ENCODE measurements at regions not wholly inside any gene's neighbourhood (a gene's known extent, or its start where the extent isn't known, plus 50 kb on each side); places are given as distances from the start of the nearest gene placed in this dataset.

GRCh38 chr2:19137433-19137832 lies 221.0 kb downstream of the OSR1 start:
- H3K9ac ChIP-seq (ENCODE audit: low read length) = no peak overlapping the region
- peak; percentile 48 for DNase-seq (ENCODE audit: low read depth)
- H3K9me3 ChIP-seq (ENCODE audit: control insufficient read depth, low read length) = no peaks in the 10 kb centered on the region
- no peak overlapping the region for H3K4me3 ChIP-seq (ENCODE audit: low read length)
- no peaks in the 10 kb centered on the region for H3K27me3 ChIP-seq (replicated peaks; ENCODE audit: control insufficient read depth, insufficient read depth, low read length)
- H3K4me1 ChIP-seq (ENCODE audit: control insufficient read depth, insufficient read depth, low read length) = peaks cover 3% of the 10 kb centered on the region
- H3K36me3 ChIP-seq (ENCODE audit: control insufficient read depth, insufficient read depth, low read length, severe bottlenecking) = no peaks in the 10 kb centered on the region

DNA sequence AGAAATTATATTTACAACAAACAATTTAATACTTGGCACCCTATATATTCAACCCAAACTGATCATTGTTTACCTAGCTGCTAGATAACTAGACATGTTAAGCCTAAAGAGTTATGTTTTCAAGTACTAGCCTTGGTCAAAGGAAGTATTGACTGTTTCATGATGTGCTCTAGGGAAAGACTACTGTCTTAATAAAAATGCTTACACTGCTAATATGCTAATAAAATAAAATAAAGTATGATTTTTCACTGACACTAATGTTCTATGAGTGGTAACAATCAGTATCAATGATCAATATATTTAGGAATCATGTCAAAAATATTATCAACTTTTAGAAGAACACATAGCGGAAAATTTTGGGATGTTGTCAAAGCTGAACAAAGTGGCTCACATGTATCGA lies 225.5 kb downstream of the OSR1 start:
- Histone ChIP-seq H3K36me3 (ENCODE audit: control insufficient read depth, insufficient read depth, low read length, severe bottlenecking) (no peaks in the 10 kb centered on the region), H3K9ac (ENCODE audit: low read length) (no peak overlapping the region), H3K27me3 (replicated peaks; ENCODE audit: control insufficient read depth, insufficient read depth, low read length) (no peaks in the 10 kb centered on the region), H3K4me1 (ENCODE audit: control insufficient read depth, insufficient read depth, low read length) (peaks cover 8% of the 10 kb centered on the region), H3K4me3 (ENCODE audit: low read length) (no peak overlapping the region), H3K9me3 (ENCODE audit: control insufficient read depth, low read length) (no peaks in the 10 kb centered on the region)
- no peak for DNase-seq (ENCODE audit: low read depth)

DNA sequence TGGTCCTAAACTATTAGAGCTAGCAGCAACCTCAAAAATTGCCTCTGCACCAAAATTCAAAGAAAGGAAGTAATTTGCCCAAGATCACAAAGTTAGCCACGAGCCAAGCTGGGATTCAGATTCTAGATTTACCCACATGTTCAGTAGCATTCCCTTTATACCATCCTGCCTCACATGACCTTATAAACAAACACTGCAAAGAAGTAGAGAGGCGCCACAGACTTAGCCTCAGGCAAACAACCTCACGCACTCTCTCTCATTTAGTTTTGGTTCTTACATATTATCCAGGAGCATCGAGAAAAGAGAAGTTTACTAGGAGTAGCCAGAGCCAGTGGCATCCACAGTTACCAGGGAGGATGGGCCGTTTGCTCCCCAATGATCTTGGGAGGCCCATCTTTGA lies 226.6 kb downstream of the OSR1 start:
- H3K36me3 ChIP-seq (ENCODE audit: control insufficient read depth, insufficient read depth, low read length, severe bottlenecking) = no peaks in the 10 kb centered on the region
- H3K9me3 ChIP-seq (ENCODE audit: control insufficient read depth, low read length) = no peaks in the 10 kb centered on the region
- H3K4me3 ChIP-seq (ENCODE audit: low read length) = no peak overlapping the region
- no peak for DNase-seq (ENCODE audit: low read depth)
- H3K27me3 ChIP-seq (replicated peaks; ENCODE audit: control insufficient read depth, insufficient read depth, low read length) = no peaks in the 10 kb centered on the region
- H3K4me1 ChIP-seq (ENCODE audit: control insufficient read depth, insufficient read depth, low read length) = peaks cover 8% of the 10 kb centered on the region
- no peak overlapping the region for H3K9ac ChIP-seq (ENCODE audit: low read length)

DNA sequence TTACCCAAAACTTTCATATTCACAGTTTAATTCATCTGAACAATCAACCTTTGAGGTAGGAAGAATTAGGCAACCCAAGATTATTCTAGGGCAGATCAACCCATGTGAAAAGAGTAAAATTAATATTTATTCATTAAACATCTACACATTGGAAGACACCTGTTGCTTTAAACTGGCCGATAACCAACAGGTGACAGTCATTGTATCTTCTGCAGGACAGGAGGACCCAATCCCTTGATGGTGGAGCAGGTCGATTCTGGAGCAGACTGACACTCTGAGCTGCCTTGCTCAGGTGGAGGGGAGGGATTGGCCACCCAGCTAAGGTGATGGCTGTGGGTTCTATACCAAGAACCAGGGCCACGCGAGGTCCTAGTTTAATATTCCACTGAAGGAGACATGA lies 230.3 kb downstream of the OSR1 start:
- Histone ChIP-seq H3K9me3 (ENCODE audit: control insufficient read depth, low read length) (no peaks in the 10 kb centered on the region), H3K4me3 (ENCODE audit: low read length) (no peak overlapping the region), H3K36me3 (ENCODE audit: control insufficient read depth, insufficient read depth, low read length, severe bottlenecking) (no peaks in the 10 kb centered on the region), H3K27me3 (replicated peaks; ENCODE audit: control insufficient read depth, insufficient read depth, low read length) (no peaks in the 10 kb centered on the region), H3K9ac (ENCODE audit: low read length) (no peak overlapping the region), H3K4me1 (ENCODE audit: control insufficient read depth, insufficient read depth, low read length) (peaks cover 11% of the 10 kb centered on the region)
- DNase-seq (ENCODE audit: low read depth) = no peak

DNA sequence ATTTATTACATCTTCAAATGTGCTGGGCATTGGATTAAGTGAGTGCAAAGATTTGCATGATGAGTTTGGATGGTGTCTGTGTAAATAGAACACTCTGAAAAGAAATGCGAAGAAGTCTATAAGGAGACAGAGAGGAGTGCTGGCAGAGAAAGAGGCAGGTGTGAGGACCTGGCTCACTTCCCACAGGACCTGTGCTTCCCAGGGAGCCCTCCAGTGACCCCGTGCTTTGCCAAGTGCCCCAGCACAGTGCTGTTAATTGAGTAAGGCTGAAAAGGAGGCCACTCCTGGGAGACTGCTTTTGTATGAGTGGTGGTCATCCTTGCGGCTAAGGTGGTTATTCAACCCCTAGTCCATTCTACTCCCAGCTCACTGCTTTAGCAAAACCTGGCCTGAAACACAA lies 230.8 kb downstream of the OSR1 start:
- no peaks in the 10 kb centered on the region for H3K9me3 ChIP-seq (ENCODE audit: control insufficient read depth, low read length)
- H3K4me3 ChIP-seq (ENCODE audit: low read length) = no peak overlapping the region
- no peaks in the 10 kb centered on the region for H3K27me3 ChIP-seq (replicated peaks; ENCODE audit: control insufficient read depth, insufficient read depth, low read length)
- no peaks in the 10 kb centered on the region for H3K36me3 ChIP-seq (ENCODE audit: control insufficient read depth, insufficient read depth, low read length, severe bottlenecking)
- H3K9ac ChIP-seq (ENCODE audit: low read length) = no peak overlapping the region
- no peak for DNase-seq (ENCODE audit: low read depth)
- peaks cover 11% of the 10 kb centered on the region for H3K4me1 ChIP-seq (ENCODE audit: control insufficient read depth, insufficient read depth, low read length)

- Histone ChIP-seq H3K36me3 (ENCODE audit: control insufficient read depth, insufficient read depth, low read length, severe bottlenecking) (no peaks in the 10 kb centered on the region), H3K27me3 (replicated peaks; ENCODE audit: control insufficient read depth, insufficient read depth, low read length) (no peaks in the 10 kb centered on the region), H3K9ac (ENCODE audit: low read length) (no peak overlapping the region), H3K9me3 (ENCODE audit: control insufficient read depth, low read length) (no peaks in the 10 kb centered on the region), H3K4me1 (ENCODE audit: control insufficient read depth, insufficient read depth, low read length) (peaks cover 19% of the 10 kb centered on the region), H3K4me3 (ENCODE audit: low read length) (no peak overlapping the region)
- no peak for DNase-seq (ENCODE audit: low read depth)
Measured at GRCh38 chr2:19125901-19126680, 232.3 kb downstream of the OSR1 start.

GRCh38 chr2:19124135-19124534 lies 234.3 kb downstream of the OSR1 start:
- peak; percentile 74 for DNase-seq (ENCODE audit: low read depth)
- no peaks in the 10 kb centered on the region for H3K36me3 ChIP-seq (ENCODE audit: control insufficient read depth, insufficient read depth, low read length, severe bottlenecking)
- no peaks in the 10 kb centered on the region for H3K27me3 ChIP-seq (replicated peaks; ENCODE audit: control insufficient read depth, insufficient read depth, low read length)
- no peaks in the 10 kb centered on the region for H3K9me3 ChIP-seq (ENCODE audit: control insufficient read depth, low read length)
- H3K4me3 ChIP-seq (ENCODE audit: low read length) = no peak overlapping the region
- peaks cover 26% of the 10 kb centered on the region for H3K4me1 ChIP-seq (ENCODE audit: control insufficient read depth, insufficient read depth, low read length)
- no peak overlapping the region for H3K9ac ChIP-seq (ENCODE audit: low read length)

DNA sequence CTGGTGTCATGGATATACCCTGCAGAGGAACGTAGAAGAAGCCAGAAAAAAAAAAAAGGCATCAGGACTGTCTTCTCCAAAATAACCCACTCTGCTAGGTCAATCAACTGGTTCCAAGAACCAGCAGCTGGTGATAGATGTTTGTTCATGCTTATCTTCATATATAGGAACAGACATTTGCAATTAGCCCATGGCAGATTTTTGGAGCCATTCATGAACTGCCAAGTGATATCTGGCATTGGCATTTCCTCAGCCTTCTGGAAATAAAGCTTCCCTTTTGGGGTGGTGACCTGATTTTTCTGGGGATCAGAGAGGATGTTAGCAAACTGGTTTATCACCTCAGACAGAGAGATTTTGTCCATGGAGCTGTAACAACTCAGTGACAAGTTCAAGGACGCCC lies 234.9 kb downstream of the OSR1 start:
- peaks cover 26% of the 10 kb centered on the region for H3K4me1 ChIP-seq (ENCODE audit: control insufficient read depth, insufficient read depth, low read length)
- no peak overlapping the region for H3K4me3 ChIP-seq (ENCODE audit: low read length)
- H3K36me3 ChIP-seq (ENCODE audit: control insufficient read depth, insufficient read depth, low read length, severe bottlenecking) = no peaks in the 10 kb centered on the region
- no peaks in the 10 kb centered on the region for H3K9me3 ChIP-seq (ENCODE audit: control insufficient read depth, low read length)
- H3K27me3 ChIP-seq (replicated peaks; ENCODE audit: control insufficient read depth, insufficient read depth, low read length) = no peaks in the 10 kb centered on the region
- no peak for DNase-seq (ENCODE audit: low read depth)
- no peak overlapping the region for H3K9ac ChIP-seq (ENCODE audit: low read length)

- Histone ChIP-seq H3K9me3 (ENCODE audit: control insufficient read depth, low read length) (no peaks in the 10 kb centered on the region), H3K4me3 (ENCODE audit: low read length) (no peak overlapping the region), H3K4me1 (ENCODE audit: control insufficient read depth, insufficient read depth, low read length) (peaks cover 26% of the 10 kb centered on the region), H3K27me3 (replicated peaks; ENCODE audit: control insufficient read depth, insufficient read depth, low read length) (no peaks in the 10 kb centered on the region), H3K9ac (ENCODE audit: low read length) (no peak overlapping the region), H3K36me3 (ENCODE audit: control insufficient read depth, insufficient read depth, low read length, severe bottlenecking) (no peaks in the 10 kb centered on the region)
- DNase-seq (ENCODE audit: low read depth) = no peak
Measured at GRCh38 chr2:19122220-19122619, 236.2 kb downstream of the OSR1 start.

- H3K27me3 ChIP-seq (replicated peaks; ENCODE audit: control insufficient read depth, insufficient read depth, low read length) = no peaks in the 10 kb centered on the region
- H3K4me1 ChIP-seq (ENCODE audit: control insufficient read depth, insufficient read depth, low read length) = peaks cover 26% of the 10 kb centered on the region
- no peaks in the 10 kb centered on the region for H3K9me3 ChIP-seq (ENCODE audit: control insufficient read depth, low read length)
- H3K4me3 ChIP-seq (ENCODE audit: low read length) = peak overlapping the region; percentile 45
- peak overlapping the region; percentile 26 for H3K9ac ChIP-seq (ENCODE audit: low read length)
- DNase-seq (ENCODE audit: low read depth) = peak; percentile 84
- H3K36me3 ChIP-seq (ENCODE audit: control insufficient read depth, insufficient read depth, low read length, severe bottlenecking) = no peaks in the 10 kb centered on the region
Measured at GRCh38 chr2:19120941-19121750, 237.3 kb downstream of the OSR1 start.

GRCh38 chr2:19120181-19120580 lies 238.2 kb downstream of the OSR1 start:
- DNase-seq (ENCODE audit: low read depth) = no peak
- no peaks in the 10 kb centered on the region for H3K36me3 ChIP-seq (ENCODE audit: control insufficient read depth, insufficient read depth, low read length, severe bottlenecking)

More at GRCh38 chr2:19120181-19120580, 238.2 kb downstream of the OSR1 start:
- no peak overlapping the region for H3K4me3 ChIP-seq (ENCODE audit: low read length)
- H3K9ac ChIP-seq (ENCODE audit: low read length) = no peak overlapping the region
- H3K9me3 ChIP-seq (ENCODE audit: control insufficient read depth, low read length) = no peaks in the 10 kb centered on the region
- H3K4me1 ChIP-seq (ENCODE audit: control insufficient read depth, insufficient read depth, low read length) = peaks cover 26% of the 10 kb centered on the region
- no peaks in the 10 kb centered on the region for H3K27me3 ChIP-seq (replicated peaks; ENCODE audit: control insufficient read depth, insufficient read depth, low read length)

All from adipocyte (in vitro differentiated cells).